Parathyroid adenoma (tissue), 2 donors: ENCODE measurements at regions not wholly inside any gene's neighbourhood (a gene's known extent, or its start where the extent isn't known, plus 50 kb on each side); places are given as distances from the start of the nearest gene placed in this dataset.

Experiments
- H2AFZ ChIP-seq: fragments of 300-600 bp; sonication (generic); one replicate; pipeline ENCODE4 v1.7.0; 2017; ENCODE audit warnings: antibody characterized with exemption, mild to moderate bottlenecking
- H3K27ac ChIP-seq: fragments of 300-600 bp; sonication (generic); one replicate; pipeline ENCODE4 v1.7.0; 2017
- H3K27me3 ChIP-seq: fragments of 300-600 bp; sonication (generic); one replicate; pipeline ENCODE4 v1.7.0; 2017; ENCODE audit warnings: low read length; ENCODE audit not compliant: control insufficient read depth, insufficient read depth
- H3K36me3 ChIP-seq: fragments of 300-600 bp; sonication (generic); one replicate; pipeline ENCODE4 v1.7.0; 2017; ENCODE audit warnings: low read length; ENCODE audit not compliant: control insufficient read depth, insufficient read depth
- H3K4me1 ChIP-seq: fragments of 300-600 bp; sonication (generic); one replicate; pipeline ENCODE4 v1.7.0; 2017; ENCODE audit warnings: control low read depth
- H3K4me2 ChIP-seq: fragments of 300-600 bp; sonication (generic); one replicate; pipeline ENCODE4 v1.7.0; 2017; ENCODE audit warnings: low read length
- H3K4me3 ChIP-seq: fragments of 300-600 bp; sonication (generic); one replicate; pipeline ENCODE4 v1.7.0; 2017; ENCODE audit warnings: low read depth, low read length
- H3K79me2 ChIP-seq: fragments of 300-600 bp; sonication (generic); one replicate; pipeline ENCODE4 v1.7.0; 2017; ENCODE audit warnings: control low read depth
- H3K9ac ChIP-seq: fragments of 300-600 bp; sonication (generic); one replicate; pipeline ENCODE4 v1.7.0; 2017; ENCODE audit warnings: mild to moderate bottlenecking
- H3K9me3 ChIP-seq: fragments of 300-600 bp; sonication (generic); one replicate; pipeline ENCODE4 v1.7.0; 2017; ENCODE audit warnings: low read length; ENCODE audit not compliant: control insufficient read depth
- CTCF ChIP-seq: fragments of 300-600 bp; sonication (generic); IDR thresholded peaks from one replicate; pipeline ENCODE4 v1.7.0; 2017; ENCODE audit warnings: antibody characterized with exemption, mild to moderate bottlenecking
- donor health status: primary hyperparathyroidism.

GRCh38 chr13:106685143-106685542 lies 117.2 kb upstream of the ARGLU1 start:
- Histone ChIP-seq H3K9ac (no peak overlapping the region), H3K27me3 (no peaks in the 10 kb centered on the region), H3K36me3 (no peaks in the 10 kb centered on the region), H3K4me1 (no peaks in the 10 kb centered on the region), H3K27ac (no peak overlapping the region), H3K4me3 (no peak overlapping the region), H3K4me2 (no peak overlapping the region), H2AFZ (no peak overlapping the region), H3K79me2 (no peaks in the 10 kb centered on the region), H3K9me3 (no peaks in the 10 kb centered on the region)
- TF ChIP-seq CTCF, result no peak

GRCh38 chr13:106683918-106684317 lies 116.0 kb upstream of the ARGLU1 start:
- TF ChIP-seq CTCF, result no peak
- H3K9me3 ChIP-seq, result no peaks in the 10 kb centered on the region
- H3K4me1 ChIP-seq, result no peaks in the 10 kb centered on the region
- H3K79me2 ChIP-seq, result no peaks in the 10 kb centered on the region
- H3K4me2 ChIP-seq, result no peak overlapping the region
- no peak overlapping the region for H3K4me3 ChIP-seq
- H3K36me3 ChIP-seq, result no peaks in the 10 kb centered on the region
- no peaks in the 10 kb centered on the region for H3K27me3 ChIP-seq
- no peak overlapping the region for H3K9ac ChIP-seq
- H3K27ac ChIP-seq, result no peak overlapping the region
- H2AFZ ChIP-seq, result no peak overlapping the region

DNA sequence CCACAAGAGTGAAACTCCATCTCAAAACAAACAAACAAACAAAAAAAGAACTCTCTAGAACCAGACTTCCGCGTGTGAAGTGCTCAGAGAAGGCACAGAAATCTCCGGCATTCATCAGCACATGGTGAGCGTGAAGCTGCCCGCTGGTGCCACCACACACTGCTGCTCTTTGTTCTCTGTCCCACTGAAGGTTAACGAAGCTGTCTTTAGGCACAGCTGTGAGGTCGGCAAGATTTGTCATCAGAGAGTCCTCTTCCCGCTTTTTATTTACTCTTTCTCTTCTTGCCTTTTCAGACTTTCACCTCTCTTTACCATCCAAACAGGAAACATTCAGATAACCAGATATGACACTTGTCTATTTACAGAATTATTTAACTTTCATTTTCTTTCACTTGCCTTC lies 115.2 kb upstream of the ARGLU1 start:
- Histone ChIP-seq H3K9me3 (no peaks in the 10 kb centered on the region), H2AFZ (no peak overlapping the region), H3K4me3 (no peak overlapping the region), H3K27me3 (no peaks in the 10 kb centered on the region), H3K27ac (no peak overlapping the region), H3K36me3 (no peaks in the 10 kb centered on the region), H3K4me1 (no peaks in the 10 kb centered on the region), H3K9ac (no peak overlapping the region), H3K4me2 (no peak overlapping the region), H3K79me2 (no peaks in the 10 kb centered on the region)
- no peak for TF ChIP-seq CTCF

GRCh38 chr13:106681997-106682396 lies 114.1 kb upstream of the ARGLU1 start:
- Histone ChIP-seq H3K36me3 (no peaks in the 10 kb centered on the region), H3K9me3 (no peaks in the 10 kb centered on the region), H3K27me3 (no peaks in the 10 kb centered on the region), H3K4me3 (no peak overlapping the region), H3K9ac (no peak overlapping the region), H3K79me2 (no peaks in the 10 kb centered on the region), H3K4me2 (no peak overlapping the region), H3K27ac (no peak overlapping the region), H3K4me1 (no peaks in the 10 kb centered on the region), H2AFZ (no peak overlapping the region)
- no peak for TF ChIP-seq CTCF

DNA sequence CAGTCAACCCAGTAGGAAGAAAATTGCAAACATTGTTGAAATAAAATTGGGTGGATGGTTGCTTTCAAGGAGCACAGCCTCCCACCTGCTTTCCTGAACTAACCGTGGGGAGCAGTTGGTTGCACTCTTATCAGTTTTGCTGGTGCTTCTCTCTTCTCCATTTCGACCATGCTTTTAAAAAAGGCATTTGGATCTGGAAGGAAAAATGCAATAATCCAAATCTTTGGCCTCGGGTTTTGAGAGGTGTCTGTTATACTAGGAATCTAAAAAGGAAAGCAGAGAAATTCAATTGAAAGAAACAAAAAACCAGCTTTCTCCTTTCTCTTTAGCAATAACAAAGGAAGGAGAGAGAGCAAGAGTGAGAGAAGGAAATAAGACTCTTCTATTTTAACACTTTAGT lies 113.6 kb upstream of the ARGLU1 start:
- no peak overlapping the region for H2AFZ ChIP-seq
- no peaks in the 10 kb centered on the region for H3K27me3 ChIP-seq
- H3K4me3 ChIP-seq, result no peak overlapping the region
- no peak overlapping the region for H3K9ac ChIP-seq
- H3K36me3 ChIP-seq, result no peaks in the 10 kb centered on the region
- no peaks in the 10 kb centered on the region for H3K9me3 ChIP-seq
- no peak overlapping the region for H3K27ac ChIP-seq
- H3K4me1 ChIP-seq, result no peaks in the 10 kb centered on the region
- TF ChIP-seq CTCF, result no peak
- H3K4me2 ChIP-seq, result no peak overlapping the region
- no peaks in the 10 kb centered on the region for H3K79me2 ChIP-seq
